Colonic mucosa (tissue), 4 donors: ENCODE measurements at regions not wholly inside any gene's neighbourhood (a gene's known extent, or its start where the extent isn't known, plus 50 kb on each side); places are given as distances from the start of the nearest gene placed in this dataset.

Experiments
- DNase-seq: peaks from one replicate; pipeline ENCODE4 v3.0.0-alpha.2; 2020
- H3K27ac ChIP-seq: fragments of 200-600 bp; one replicate; pipeline ENCODE4 v1.8.0; 2021
- H3K27me3 ChIP-seq: fragments of 200-600 bp; one replicate; pipeline ENCODE4 v1.8.0; 2021
- H3K36me3 ChIP-seq: fragments of 200-600 bp; one replicate; pipeline ENCODE4 v1.8.0; 2021
- H3K4me1 ChIP-seq: fragments of 200-600 bp; one replicate; pipeline ENCODE4 v1.8.0; 2021; ENCODE audit warnings: mild to moderate bottlenecking
- H3K4me3 ChIP-seq: fragments of 200-600 bp; one replicate; pipeline ENCODE4 v1.8.0; 2021
- H3K9ac ChIP-seq, 2 donors: one replicate each; pipeline ENCODE4 v1.7.0; 2013; ENCODE audit warnings: control low read depth in 2 of 2, low read depth in 2 of 2, low read length in 2 of 2
- H3K9me3 ChIP-seq: fragments of 200-600 bp; one replicate; pipeline ENCODE4 v1.8.0; 2021
- CTCF ChIP-seq: fragments of 200-600 bp; IDR thresholded peaks from one replicate; pipeline ENCODE4 v1.8.0; 2022; ENCODE audit warnings: antibody characterized with exemption, mild to moderate bottlenecking
- intact Hi-C: fragments of 100-400 bp; cut with DNase I; formaldehyde crosslinking; loops from one replicate; pipeline ENCODE4 v1.14.1; 2022
- donor health status: healthy.
- donor health status: DM: no; HTN: no; CAD: no.
- donor health status: DM: no; HTN: no; CAD: no.

DNA sequence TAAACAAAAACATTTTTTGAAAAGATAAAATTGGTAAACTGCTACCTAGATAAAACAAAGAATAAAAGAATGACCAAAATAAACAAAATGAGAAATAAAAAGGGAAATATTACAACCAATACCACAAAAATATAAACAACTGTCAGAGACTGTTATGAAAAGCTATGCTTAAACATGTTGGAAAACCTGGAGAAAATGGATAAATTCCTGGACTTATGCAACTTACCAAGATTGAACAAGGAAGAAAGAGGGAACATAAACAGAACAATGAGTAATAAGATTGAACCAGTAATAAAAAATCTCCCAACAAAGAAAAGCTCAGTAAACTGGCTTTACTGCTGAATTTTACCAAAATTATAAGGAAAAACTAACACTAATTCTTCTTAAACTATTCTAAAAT is 518.7 kb downstream of the GRXCR1 start:
- no peak for DNase-seq
- intact Hi-C loops = no loop called here
- Histone ChIP-seq H3K27me3 (no peaks in the 10 kb centered on the region), H3K36me3 (no peaks in the 10 kb centered on the region), H3K4me1 (no peaks in the 10 kb centered on the region), H3K9me3 (no peaks in the 10 kb centered on the region), H3K27ac (no peak overlapping the region), H3K9ac (no peak overlapping the region), H3K4me3 (no peak overlapping the region)
- no peak for TF ChIP-seq CTCF

- intact Hi-C loops = no loop called here
- Histone ChIP-seq H3K4me1 (no peaks in the 10 kb centered on the region), H3K27ac (no peak overlapping the region), H3K9ac (no peak overlapping the region), H3K4me3 (no peak overlapping the region), H3K36me3 (no peaks in the 10 kb centered on the region), H3K27me3 (no peaks in the 10 kb centered on the region), H3K9me3 (no peaks in the 10 kb centered on the region)
- no peak for TF ChIP-seq CTCF
- DNase-seq = no peak
Measured at GRCh38 chr4:43423276-43423675, 530.8 kb downstream of the GRXCR1 start.

DNA sequence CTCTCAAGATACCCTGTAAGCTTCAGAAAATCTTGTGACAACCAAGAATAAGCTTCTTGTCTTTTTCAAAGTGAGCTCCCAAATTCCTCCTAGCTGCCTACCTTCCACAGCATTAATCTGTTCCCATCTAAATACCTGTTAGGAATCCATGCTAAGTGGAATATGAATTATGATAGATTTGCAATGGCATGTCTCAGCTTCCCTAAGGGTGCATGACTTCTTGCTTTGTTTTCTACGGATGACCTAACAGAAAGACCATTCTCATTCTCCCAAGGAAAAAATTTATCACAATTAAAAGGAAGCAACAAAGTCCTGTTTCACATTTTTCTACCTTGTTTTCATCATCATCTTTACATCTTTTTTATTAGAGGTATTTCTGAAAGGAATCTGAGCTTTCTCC is 532.7 kb downstream of the GRXCR1 start:
- no peak overlapping the region for H3K27ac ChIP-seq
- no peaks in the 10 kb centered on the region for H3K27me3 ChIP-seq
- H3K36me3 ChIP-seq = no peaks in the 10 kb centered on the region
- no peaks in the 10 kb centered on the region for H3K4me1 ChIP-seq
- intact Hi-C loops = no loop called here
- H3K9ac ChIP-seq = no peak overlapping the region
- no peak for TF ChIP-seq CTCF
- no peak overlapping the region for H3K4me3 ChIP-seq
- no peak for DNase-seq
- no peaks in the 10 kb centered on the region for H3K9me3 ChIP-seq

- DNase-seq = no peak
- no peak overlapping the region for H3K4me3 ChIP-seq
Measured at GRCh38 chr4:43435291-43435690, 542.8 kb downstream of the GRXCR1 start.

GRCh38 chr4:43452948-43453347 is 560.4 kb downstream of the GRXCR1 start:
- DNase-seq = no peak
- intact Hi-C loops = no loop called here
- H3K27me3 ChIP-seq = no peaks in the 10 kb centered on the region
- no peak overlapping the region for H3K27ac ChIP-seq
- no peak overlapping the region for H3K9ac ChIP-seq
- H3K9me3 ChIP-seq = no peaks in the 10 kb centered on the region
- no peak overlapping the region for H3K4me3 ChIP-seq
- H3K36me3 ChIP-seq = no peaks in the 10 kb centered on the region
- TF ChIP-seq CTCF = no peak
- H3K4me1 ChIP-seq = no peaks in the 10 kb centered on the region

More at GRCh38 chr4:43435291-43435690, 542.8 kb downstream of the GRXCR1 start:
- Histone ChIP-seq H3K9ac (no peak overlapping the region), H3K27me3 (no peaks in the 10 kb centered on the region), H3K27ac (no peak overlapping the region), H3K9me3 (no peaks in the 10 kb centered on the region), H3K36me3 (no peaks in the 10 kb centered on the region), H3K4me1 (no peaks in the 10 kb centered on the region)
- no peak for TF ChIP-seq CTCF
- intact Hi-C loops = no loop called here

- Histone ChIP-seq H3K27me3 (no peaks in the 10 kb centered on the region), H3K4me3 (no peak overlapping the region), H3K9me3 (no peaks in the 10 kb centered on the region), H3K27ac (no peak overlapping the region), H3K9ac (no peak overlapping the region), H3K36me3 (no peaks in the 10 kb centered on the region), H3K4me1 (no peaks in the 10 kb centered on the region)
- no peak for DNase-seq
- TF ChIP-seq CTCF = no peak
- intact Hi-C loops = no loop called here
Measured at GRCh38 chr4:43456383-43456782, 563.9 kb downstream of the GRXCR1 start.
